ENCODE measurements at regions not wholly inside any gene's neighbourhood (a gene's known extent, or its start where the extent isn't known, plus 50 kb on each side); places are given as distances from the start of the nearest gene placed in this dataset.

- TF ChIP-seq POLR2AphosphoS5 (IDR thresholded peaks at IDR 0.05; ENCODE audit: low read depth, low read length) = no peak
- TF ChIP-seq, protein P1, sequence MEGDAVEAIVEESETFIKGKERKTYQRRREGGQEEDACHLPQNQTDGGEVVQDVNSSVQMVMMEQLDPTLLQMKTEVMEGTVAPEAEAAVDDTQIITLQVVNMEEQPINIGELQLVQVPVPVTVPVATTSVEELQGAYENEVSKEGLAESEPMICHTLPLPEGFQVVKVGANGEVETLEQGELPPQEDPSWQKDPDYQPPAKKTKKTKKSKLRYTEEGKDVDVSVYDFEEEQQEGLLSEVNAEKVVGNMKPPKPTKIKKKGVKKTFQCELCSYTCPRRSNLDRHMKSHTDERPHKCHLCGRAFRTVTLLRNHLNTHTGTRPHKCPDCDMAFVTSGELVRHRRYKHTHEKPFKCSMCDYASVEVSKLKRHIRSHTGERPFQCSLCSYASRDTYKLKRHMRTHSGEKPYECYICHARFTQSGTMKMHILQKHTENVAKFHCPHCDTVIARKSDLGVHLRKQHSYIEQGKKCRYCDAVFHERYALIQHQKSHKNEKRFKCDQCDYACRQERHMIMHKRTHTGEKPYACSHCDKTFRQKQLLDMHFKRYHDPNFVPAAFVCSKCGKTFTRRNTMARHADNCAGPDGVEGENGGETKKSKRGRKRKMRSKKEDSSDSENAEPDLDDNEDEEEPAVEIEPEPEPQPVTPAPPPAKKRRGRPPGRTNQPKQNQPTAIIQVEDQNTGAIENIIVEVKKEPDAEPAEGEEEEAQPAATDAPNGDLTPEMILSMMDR (IDR thresholded peaks at IDR 0.05) = no peak
These were observed 433.0 kb upstream of the RUNX1 start for GRCh38 chr21:35482096-35482495.
